HAP-1 (cell line): ENCODE measurements at regions not wholly inside any gene's neighbourhood (a gene's known extent, or its start where the extent isn't known, plus 50 kb on each side); places are given as distances from the start of the nearest gene placed in this dataset.
"Not testable (repeated sequence)": the region's sequence is repeated elsewhere in the genome, so short reads cannot be mapped to it uniquely, and the experiment has no call there.

Experiments used
- DNase-seq, 2 experiments: peaks; one replicate each; pipeline ENCODE4 v3.0.0-alpha.2; 2016 to 2020; ENCODE audit warnings: low spot score in 2 of 2
- H3K27me3 ChIP-seq: fragments of 250-450 bp; sonication (Bioruptor Pico); 2 replicates; pipeline ENCODE4 v1.5.1; 2020; ENCODE audit warnings: low read depth, mild to moderate bottlenecking, moderate library complexity
- H3K36me3 ChIP-seq: fragments of 250-450 bp; sonication (Bioruptor Pico); replicated peaks from 2 replicates; pipeline ENCODE4 v1.5.1; 2020; ENCODE audit warnings: mild to moderate bottlenecking
- H3K4me1 ChIP-seq: fragments of 250-450 bp; sonication (Bioruptor Pico); 2 replicates; pipeline ENCODE4 v1.5.1; 2020; ENCODE audit warnings: mild to moderate bottlenecking
- H3K4me3 ChIP-seq: fragments of 250-450 bp; sonication (Bioruptor Pico); 2 replicates; pipeline ENCODE4 v1.5.1; 2020; ENCODE audit warnings: mild to moderate bottlenecking, moderate library complexity
- H3K9me3 ChIP-seq: fragments of 250-450 bp; sonication (Bioruptor Pico); 2 replicates; pipeline ENCODE4 v1.5.1; 2020; ENCODE audit warnings: mild to moderate bottlenecking, moderate library complexity
- in situ Hi-C: fragments of 300-500 bp; cut with MboI; formaldehyde crosslinking; loops from 3 replicates; pipeline ENCODE4 v1.14.3; 2020; ENCODE audit warnings: low sequenced_read_pairs, inconsistent platforms, mixed read lengths

DNA sequence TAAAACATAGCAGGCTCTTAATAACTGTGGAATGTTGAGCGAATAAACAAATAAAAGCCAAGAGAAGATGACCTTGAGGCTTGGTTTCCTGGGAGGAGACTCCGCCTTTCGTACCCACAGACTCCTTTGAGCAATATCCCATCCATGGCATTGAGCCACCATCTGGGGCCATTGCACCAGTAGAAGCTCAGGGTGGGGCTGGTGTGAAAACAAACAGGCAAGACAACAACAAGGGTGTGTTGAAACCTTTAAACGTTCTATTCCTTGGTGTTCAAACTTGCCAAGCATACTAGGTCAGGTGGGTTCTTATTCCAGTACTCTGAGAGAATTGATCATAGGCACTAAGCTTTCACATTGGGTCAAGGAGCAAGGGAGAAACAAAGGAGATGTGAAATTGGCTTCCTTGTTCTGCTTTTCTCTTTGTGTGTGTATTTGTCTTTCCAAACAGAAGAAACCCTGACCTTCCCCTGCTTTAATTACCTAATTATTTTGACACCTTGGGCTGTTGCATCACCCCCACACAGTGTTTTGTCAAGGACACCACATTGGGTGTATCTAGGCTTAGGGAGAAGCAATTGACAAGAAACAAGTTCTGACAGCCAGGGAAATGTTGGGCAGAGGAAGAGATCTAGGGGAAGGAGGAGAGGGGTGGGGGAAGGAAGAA, 105.1 kb upstream of the BCL6 start:
- H3K4me3 ChIP-seq = no peak overlapping the region
- H3K4me1 ChIP-seq = no peaks in the 10 kb centered on the region
- H3K27me3 ChIP-seq = no peaks in the 10 kb centered on the region
- DNase-seq = no peak
- no peaks in the 10 kb centered on the region for H3K36me3 ChIP-seq
- in situ Hi-C loops = no loop called here
- H3K9me3 ChIP-seq = no peaks in the 10 kb centered on the region; the same call in 1 of the 2 replicates

DNA sequence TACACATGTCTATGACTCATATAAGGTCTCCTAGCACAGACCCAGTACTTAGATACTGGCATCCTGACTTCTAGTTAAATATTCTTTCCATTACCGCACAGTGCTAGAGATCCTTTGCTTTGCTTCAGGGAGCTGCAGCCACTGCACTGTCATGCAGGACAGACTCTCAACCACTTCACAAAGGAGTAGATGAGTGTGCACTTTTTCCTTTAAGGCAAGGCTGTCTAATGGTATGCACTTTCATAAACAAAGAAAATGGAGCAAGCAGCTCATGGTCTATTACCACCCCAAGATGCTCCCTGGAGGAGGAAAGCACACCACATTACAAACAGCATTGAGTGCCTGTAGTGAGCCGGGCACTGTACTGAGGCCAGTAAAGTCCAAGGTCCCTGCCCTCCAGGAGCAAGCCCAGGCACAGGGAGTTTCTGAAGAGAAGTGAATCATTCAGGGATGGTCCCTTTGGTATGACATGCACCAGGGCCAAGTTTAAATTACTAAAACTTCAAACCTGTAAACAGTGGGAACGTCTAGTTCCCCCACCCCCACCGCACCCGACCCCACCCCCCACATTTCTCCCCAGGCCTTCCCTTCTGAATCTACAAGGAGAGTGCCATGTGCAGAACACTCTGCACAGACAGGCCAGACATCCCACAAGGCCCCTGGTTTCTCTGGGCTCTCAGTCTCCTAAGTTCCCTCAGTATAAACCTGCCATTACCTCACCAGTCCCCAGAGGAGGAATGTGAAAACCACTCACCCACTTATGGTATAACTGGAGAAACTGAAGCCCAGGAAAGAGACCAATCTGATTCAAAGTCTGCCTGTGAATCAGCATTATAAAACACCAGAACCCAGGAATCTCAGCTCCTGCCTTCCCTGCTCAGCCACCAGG, 107.8 kb upstream of the BCL6 start:
- H3K27me3 ChIP-seq = no peaks in the 10 kb centered on the region
- no peak for DNase-seq
- H3K9me3 ChIP-seq = no peaks in the 10 kb centered on the region; the same call in 1 of the 2 replicates
- H3K36me3 ChIP-seq = no peaks in the 10 kb centered on the region
- no peaks in the 10 kb centered on the region for H3K4me1 ChIP-seq
- in situ Hi-C loops = no loop called here
- H3K4me3 ChIP-seq = no peak overlapping the region

DNA sequence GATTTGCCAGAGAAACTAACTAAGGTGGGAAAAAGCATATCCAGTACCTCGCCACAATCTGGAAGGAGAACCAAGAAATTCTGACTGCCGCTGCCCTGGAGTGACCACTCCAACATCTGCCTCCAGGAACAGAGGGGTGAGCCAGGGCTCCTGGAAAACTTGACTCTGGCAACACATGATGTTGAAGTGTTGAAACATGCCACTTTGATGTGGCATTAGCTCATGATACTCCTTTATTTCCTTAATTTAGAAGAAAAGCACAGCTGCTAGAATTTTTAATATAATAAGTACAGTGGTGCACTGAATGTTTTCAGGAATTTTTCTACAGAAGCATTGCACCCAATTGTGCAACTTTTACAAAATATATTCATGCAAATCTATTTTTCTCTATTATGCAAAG, 109.9 kb upstream of the BCL6 start:
- no peaks in the 10 kb centered on the region for H3K4me1 ChIP-seq
- in situ Hi-C loops = no loop called here
- no peaks in the 10 kb centered on the region; the same call in 1 of the 2 replicates for H3K9me3 ChIP-seq
- H3K36me3 ChIP-seq = no peaks in the 10 kb centered on the region
- no peak for DNase-seq
- H3K4me3 ChIP-seq = no peak overlapping the region
- H3K27me3 ChIP-seq = no peaks in the 10 kb centered on the region

DNA sequence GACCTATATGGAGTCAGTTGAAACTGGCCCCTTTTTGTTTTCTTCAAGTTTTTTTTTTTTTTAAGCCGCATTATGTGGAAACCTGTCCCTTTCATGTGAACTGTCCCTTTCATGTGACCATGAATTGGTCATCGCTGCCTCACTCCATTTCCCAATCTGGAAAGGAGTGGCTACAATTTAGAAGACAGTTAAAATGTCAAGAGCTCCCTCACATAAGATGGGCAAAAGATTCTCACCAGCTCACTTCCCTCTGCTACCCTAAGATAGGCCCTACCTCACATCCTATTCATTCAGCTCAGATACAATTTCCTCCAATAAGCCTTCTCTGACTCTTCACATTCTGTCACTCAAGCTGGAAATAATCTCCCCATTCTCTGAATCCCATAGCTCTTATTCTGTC, 111.3 kb upstream of the BCL6 start:
- no peaks in the 10 kb centered on the region for H3K27me3 ChIP-seq
- in situ Hi-C loops = no loop called here

DNA sequence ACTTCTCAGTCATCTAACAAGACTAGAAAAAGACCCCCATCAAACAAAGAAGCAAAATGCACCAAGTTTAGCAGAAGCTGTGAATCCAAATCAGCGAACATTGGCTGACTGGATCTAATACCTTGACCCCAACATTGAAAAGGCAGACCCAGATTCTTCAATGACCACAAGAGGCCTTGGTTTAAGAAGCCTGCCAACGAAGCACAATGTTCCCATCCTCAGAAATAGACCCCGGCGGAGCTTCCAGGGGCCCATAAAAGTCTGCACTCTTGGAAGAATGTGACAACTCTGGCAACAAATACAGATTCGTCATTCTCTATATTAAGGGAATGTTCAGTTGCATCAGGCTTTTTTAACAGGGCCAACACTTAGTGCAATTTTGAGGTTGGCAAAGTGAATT, 112.8 kb upstream of the BCL6 start:
- H3K9me3 ChIP-seq = no peaks in the 10 kb centered on the region; the same call in 1 of the 2 replicates
- DNase-seq = no peak
- no peak overlapping the region for H3K4me3 ChIP-seq
- H3K27me3 ChIP-seq = no peaks in the 10 kb centered on the region
- H3K4me1 ChIP-seq = no peaks in the 10 kb centered on the region
- in situ Hi-C loops = no loop called here
- no peaks in the 10 kb centered on the region for H3K36me3 ChIP-seq

More for the DNA sequence above, 111.3 kb upstream of the BCL6 start:
- Histone ChIP-seq H3K4me1 (no peaks in the 10 kb centered on the region), H3K9me3 (no peaks in the 10 kb centered on the region; the same call in 1 of the 2 replicates), H3K4me3 (no peak overlapping the region), H3K36me3 (no peaks in the 10 kb centered on the region)
- DNase-seq = no peak

DNA sequence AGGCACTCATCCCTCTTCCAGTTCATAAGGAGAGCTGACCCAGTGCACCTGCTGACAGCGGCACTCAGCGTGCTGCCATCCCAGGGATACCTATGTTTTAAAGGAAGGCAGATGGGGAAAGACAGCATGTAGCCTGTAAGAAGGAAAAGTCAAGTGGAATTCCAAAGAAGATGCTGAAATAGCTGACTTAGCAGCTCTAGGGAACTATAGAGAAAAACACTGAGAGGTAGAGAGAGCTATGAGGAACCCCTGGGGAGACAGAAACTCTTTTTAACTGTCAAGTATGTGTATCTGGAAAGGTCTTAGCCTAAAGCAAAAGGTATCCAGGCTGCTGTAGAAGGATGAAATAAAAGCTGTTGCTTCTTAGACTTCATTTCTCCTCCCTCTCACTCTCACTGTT, 113.4 kb upstream of the BCL6 start:
- DNase-seq = no peak
- in situ Hi-C loops = no loop called here
- Histone ChIP-seq H3K27me3 (no peaks in the 10 kb centered on the region), H3K4me1 (no peaks in the 10 kb centered on the region), H3K9me3 (no peaks in the 10 kb centered on the region; the same call in 1 of the 2 replicates), H3K36me3 (no peaks in the 10 kb centered on the region), H3K4me3 (no peak overlapping the region)

DNA sequence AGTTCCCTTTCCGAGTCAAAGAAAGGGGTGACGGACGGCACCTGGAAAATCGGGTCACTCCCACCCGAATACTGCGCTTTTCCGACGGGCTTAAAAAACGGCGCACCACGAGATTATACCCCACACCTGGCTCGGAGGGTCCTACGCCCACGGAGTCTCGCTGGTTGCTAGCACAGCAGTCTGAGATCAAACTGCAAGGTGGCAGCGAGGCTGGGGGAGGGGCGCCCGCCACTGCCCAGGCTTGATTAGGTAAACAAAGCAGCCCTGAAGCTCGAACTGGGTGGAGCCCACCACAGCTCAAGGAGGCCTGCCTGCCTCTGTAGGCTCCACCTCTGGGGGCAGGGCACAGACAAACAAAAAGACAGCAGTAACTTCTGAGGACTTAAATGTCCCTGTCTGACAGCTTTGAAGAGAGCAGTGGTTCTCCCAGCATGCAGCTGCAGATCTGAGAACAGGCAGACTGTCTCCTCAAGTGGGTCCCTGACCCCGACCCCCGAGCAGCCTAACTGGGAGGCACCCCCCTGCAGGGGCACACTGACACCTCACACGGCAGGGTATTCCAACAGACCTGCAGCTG, 117.5 kb upstream of the BCL6 start:
- H3K9me3 ChIP-seq, H3K36me3 ChIP-seq, DNase-seq, H3K27me3 ChIP-seq, in situ Hi-C loops, H3K4me1 ChIP-seq, H3K4me3 ChIP-seq: not testable (repeated sequence)

DNA sequence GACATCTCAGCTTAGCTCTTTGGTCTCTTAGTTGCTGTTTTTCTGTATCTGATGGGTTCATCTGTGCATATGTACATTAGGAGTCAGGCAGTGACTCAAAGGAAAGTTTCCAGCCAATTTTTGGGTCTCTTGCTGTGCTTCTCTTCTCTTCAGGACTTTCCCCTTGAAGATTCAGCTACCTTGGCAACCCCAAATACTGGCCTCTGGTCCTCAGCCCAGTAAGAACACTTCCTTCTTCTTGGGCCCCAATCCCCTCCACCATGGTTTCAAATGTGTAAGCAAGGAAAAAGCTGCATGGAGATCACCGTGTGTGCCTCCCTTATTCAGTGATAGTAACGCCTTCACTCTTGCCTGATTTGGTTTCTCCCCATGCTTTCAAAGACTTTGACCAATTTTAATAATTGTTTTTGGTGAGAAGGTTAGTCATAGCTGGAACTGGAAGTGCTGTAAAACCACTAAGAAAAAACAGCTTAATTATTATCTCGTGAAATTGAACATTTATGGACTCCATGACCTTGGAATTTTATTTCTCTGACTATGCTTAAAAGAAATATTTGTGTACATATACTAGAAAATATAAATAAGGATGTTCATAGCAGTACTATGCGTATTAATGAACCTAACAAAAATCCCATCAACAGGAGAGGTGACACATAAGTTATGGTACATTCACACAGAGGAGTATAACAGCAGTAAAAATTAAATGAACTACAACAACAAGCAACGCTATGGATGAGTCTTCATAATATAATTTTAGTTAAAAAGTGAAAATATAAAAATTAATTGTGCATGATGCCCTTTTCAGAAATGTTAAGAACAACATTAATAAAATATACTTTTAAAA, 125.3 kb upstream of the BCL6 start:
- no peaks in the 10 kb centered on the region for H3K4me1 ChIP-seq
- H3K36me3 ChIP-seq = no peaks in the 10 kb centered on the region
- no peaks in the 10 kb centered on the region for H3K9me3 ChIP-seq
- in situ Hi-C loops = no loop called here
- no peak for DNase-seq
- H3K27me3 ChIP-seq = no peaks in the 10 kb centered on the region
- H3K4me3 ChIP-seq = no peak overlapping the region

DNA sequence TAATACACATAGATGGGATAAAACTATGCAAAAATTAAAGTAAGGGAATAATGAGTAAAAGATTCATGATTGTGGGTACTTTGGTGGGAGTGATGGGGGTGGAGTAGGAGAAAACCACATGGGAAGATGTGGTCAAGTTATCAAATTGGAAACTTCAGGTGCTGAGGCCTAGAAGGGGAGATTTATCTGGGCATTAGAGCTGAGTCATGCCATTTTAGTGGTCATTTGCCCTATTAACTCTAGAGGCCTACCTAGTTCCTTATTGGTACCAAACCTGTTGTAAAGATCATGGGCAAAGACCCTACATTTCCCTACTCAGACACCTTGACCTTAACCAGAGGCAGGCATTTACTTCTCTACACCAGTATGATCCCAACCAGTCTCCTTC, 125.9 kb upstream of the BCL6 start:
- H3K4me3 ChIP-seq = no peak overlapping the region
- in situ Hi-C loops = no loop called here
- no peaks in the 10 kb centered on the region for H3K9me3 ChIP-seq
- DNase-seq = no peak
- H3K27me3 ChIP-seq = no peaks in the 10 kb centered on the region
- H3K36me3 ChIP-seq = no peaks in the 10 kb centered on the region
- no peaks in the 10 kb centered on the region for H3K4me1 ChIP-seq

DNA sequence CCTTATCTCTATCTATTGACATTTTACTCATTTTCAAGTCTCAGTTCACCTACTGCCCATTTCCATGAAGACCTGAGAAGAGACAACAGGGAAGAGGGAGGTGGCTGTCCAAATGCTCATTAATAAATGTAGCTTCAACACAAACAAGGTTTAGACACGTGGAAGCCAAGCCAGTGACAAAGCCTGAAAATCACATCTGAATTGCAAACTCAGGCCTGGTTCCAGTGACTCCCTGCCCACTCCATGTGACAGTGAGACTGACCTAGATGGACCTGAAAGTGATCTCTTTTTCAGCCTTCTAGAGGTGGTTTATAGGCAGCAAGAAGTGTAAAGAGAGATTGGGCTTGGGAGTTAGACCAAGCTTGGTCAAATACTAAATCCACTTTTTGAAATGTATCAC, 126.6 kb upstream of the BCL6 start:
- Histone ChIP-seq H3K27me3 (no peaks in the 10 kb centered on the region), H3K9me3 (no peaks in the 10 kb centered on the region), H3K4me1 (no peaks in the 10 kb centered on the region), H3K4me3 (no peak overlapping the region), H3K36me3 (no peaks in the 10 kb centered on the region)
- in situ Hi-C loops = no loop called here
- DNase-seq = no peak

DNA sequence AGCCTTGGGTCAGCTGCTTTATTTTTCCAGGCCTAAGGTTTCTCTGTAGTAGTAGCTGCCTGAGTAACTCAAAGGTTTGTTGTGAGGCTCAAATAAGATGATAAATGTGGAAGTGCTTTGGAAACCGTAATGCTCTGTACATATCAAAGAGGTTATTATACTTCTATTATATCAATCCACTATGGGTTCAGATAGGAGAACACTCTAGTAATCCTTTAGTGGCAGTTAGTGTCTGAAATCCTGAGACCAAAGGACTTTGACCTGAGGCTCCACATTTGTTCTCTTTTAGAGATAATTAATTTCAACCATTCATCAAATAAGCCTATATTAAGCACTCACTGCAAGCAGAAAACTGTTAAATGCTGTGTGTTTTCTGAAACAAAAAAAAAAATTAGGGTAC, 128.6 kb upstream of the BCL6 start:
- Histone ChIP-seq H3K9me3 (no peaks in the 10 kb centered on the region), H3K27me3 (no peaks in the 10 kb centered on the region), H3K4me1 (no peaks in the 10 kb centered on the region), H3K4me3 (no peak overlapping the region), H3K36me3 (no peaks in the 10 kb centered on the region)
- peak in 1 of 2 experiments; percentile 53 for DNase-seq
- in situ Hi-C loops = no loop called here

DNA sequence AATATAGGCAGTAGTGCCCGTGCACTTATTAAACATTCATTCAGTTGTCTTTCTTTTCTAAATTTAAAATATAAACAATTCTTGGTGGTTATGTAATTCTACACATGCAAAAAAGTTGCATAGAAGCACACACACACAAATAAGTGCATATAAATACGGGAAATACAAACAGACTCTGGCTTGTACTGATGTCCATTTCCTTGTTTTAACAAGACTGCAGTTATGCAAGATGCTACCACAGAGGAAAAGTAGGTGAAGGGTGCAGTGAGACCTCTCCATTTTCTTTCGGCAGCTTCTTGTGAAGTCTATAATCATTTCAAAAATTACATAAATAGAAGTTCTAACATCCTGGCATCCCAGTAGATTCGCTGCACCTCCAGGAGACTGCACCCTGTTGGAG, 130.6 kb upstream of the BCL6 start:
- H3K27me3 ChIP-seq = no peaks in the 10 kb centered on the region
- H3K4me3 ChIP-seq = no peak overlapping the region
- H3K36me3 ChIP-seq = no peaks in the 10 kb centered on the region
- H3K4me1 ChIP-seq = no peaks in the 10 kb centered on the region
- no peak for DNase-seq
- H3K9me3 ChIP-seq = no peaks in the 10 kb centered on the region
- in situ Hi-C loops = no loop called here

DNA sequence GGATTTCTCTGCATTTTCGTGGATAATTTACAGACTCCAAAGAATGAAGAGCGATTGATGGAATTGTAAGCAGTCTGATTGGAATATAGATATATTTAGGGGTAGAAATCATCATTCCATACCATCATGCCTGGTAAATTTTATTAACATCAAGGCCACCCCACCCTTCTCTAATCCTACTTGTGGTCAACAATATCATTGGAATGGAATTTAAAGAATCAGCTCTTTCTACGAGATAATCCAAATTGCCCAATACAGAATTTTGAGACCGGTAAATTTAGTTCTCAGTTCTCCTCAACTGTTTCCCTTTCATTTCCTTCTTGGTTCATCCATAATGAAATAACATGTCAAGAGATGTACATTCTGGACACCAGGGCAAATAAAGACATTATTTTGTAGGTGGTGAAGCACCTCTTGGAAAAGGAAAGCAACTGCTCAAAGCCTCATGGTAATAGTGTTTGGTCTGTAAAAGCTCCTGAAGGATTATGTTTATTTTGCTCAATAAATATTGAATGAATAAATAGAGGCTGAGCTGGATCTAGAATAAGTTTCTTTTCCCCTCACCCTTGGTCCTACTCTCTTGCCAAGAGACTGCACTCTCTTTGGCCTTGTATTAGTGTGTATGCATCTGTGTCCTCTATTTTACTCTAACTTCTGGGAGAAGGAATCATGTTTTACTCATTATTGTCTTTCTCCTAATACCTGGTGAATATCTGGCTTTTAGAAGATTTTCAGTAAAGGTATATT, 133.7 kb upstream of the BCL6 start:
- H3K27me3 ChIP-seq = no peaks in the 10 kb centered on the region
- H3K4me3 ChIP-seq = no peak overlapping the region
- no peak for DNase-seq
- H3K36me3 ChIP-seq = no peaks in the 10 kb centered on the region
- in situ Hi-C loops = no loop called here
- H3K4me1 ChIP-seq = 0 out of 2 replicates have a peak, but pooled peaks cover 3% of the 10 kb centered on the region
- H3K9me3 ChIP-seq = no peaks in the 10 kb centered on the region
